ENCODE measurements at regions not wholly inside any gene's neighbourhood (a gene's known extent, or its start where the extent isn't known, plus 50 kb on each side); places are given as distances from the start of the nearest gene placed in this dataset.

- Histone ChIP-seq H3K9ac (ENCODE audit: low read depth in 2 of 2, low read length in 2 of 2) (no peak overlapping the region), H3K4me1 (no peaks in the 10 kb centered on the region), H3K4me3 (no peak overlapping the region), H3K27me3 (no peaks in the 10 kb centered on the region), H3K9me3 (no peaks in the 10 kb centered on the region), H3K27ac (no peak overlapping the region), H3K36me3 (no peaks in the 10 kb centered on the region)
- no peak for DNase-seq
- TF ChIP-seq CTCF (IDR thresholded peaks at IDR 0.05): no peak
- intact Hi-C loops (cut with DNase I): no loop called here
Observed at GRCh38 chr16:63453261-63453660, 1417.0 kb upstream of the CDH8 start.

- Histone ChIP-seq H3K27me3 (no peaks in the 10 kb centered on the region), H3K36me3 (no peaks in the 10 kb centered on the region), H3K4me3 (no peak overlapping the region), H3K27ac (no peak overlapping the region), H3K9me3 (no peaks in the 10 kb centered on the region), H3K9ac (ENCODE audit: low read depth in 2 of 2, low read length in 2 of 2) (no peak overlapping the region), H3K4me1 (no peaks in the 10 kb centered on the region)
- no peak for TF ChIP-seq CTCF (IDR thresholded peaks at IDR 0.05)
- no peak for DNase-seq
- intact Hi-C loops (cut with DNase I): no loop called here
Observed at GRCh38 chr16:63447121-63447520, 1410.9 kb upstream of the CDH8 start.

- no peak overlapping the region for H3K4me3 ChIP-seq
- H3K36me3 ChIP-seq: no peaks in the 10 kb centered on the region
- no peaks in the 10 kb centered on the region for H3K9me3 ChIP-seq
- no peaks in the 10 kb centered on the region for H3K4me1 ChIP-seq
- no peak for DNase-seq
- TF ChIP-seq CTCF (IDR thresholded peaks at IDR 0.05): no peak
- intact Hi-C loops (cut with DNase I): no loop called here
- no peaks in the 10 kb centered on the region for H3K27me3 ChIP-seq
- H3K9ac ChIP-seq (ENCODE audit: low read depth in 2 of 2, low read length in 2 of 2): no peak overlapping the region
- no peak overlapping the region for H3K27ac ChIP-seq
Observed at GRCh38 chr16:63442246-63442645, 1406.0 kb upstream of the CDH8 start.

DNA sequence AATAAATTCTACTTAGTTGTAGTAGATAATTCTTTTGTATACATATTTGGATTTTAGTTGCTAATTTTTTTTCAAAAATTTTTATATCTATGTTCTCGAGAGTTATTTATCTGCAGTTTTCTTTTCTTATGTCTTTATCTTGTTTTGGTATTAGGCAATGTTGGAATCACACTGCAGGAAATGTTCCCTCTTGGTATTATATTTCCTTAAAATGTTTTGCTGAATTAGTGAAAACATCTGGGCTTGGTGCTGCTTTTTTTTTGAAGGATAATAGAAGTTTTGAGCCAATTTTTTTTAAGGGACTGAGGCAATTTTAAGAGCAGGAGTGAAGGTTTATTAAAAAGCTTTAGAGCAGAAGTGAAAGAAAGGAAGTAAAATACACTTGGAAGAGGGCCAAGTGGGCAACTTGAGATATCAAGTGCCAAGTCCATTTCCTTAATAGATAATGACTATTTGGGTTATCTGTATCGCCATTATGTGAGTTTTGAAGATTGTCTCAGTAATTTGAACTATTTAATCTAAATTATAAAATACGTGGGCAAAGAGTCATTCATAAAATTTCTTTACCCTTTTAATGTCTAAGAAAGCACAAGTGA, 1390.1 kb upstream of the CDH8 start:
- H3K9ac ChIP-seq (ENCODE audit: low read depth in 2 of 2, low read length in 2 of 2): no peak overlapping the region
- no peak overlapping the region for H3K4me3 ChIP-seq
- H3K27me3 ChIP-seq: no peaks in the 10 kb centered on the region
- H3K4me1 ChIP-seq: no peaks in the 10 kb centered on the region
- no peaks in the 10 kb centered on the region for H3K9me3 ChIP-seq
- H3K27ac ChIP-seq: no peak overlapping the region
- no peak for DNase-seq
- H3K36me3 ChIP-seq: no peaks in the 10 kb centered on the region
- intact Hi-C loops (cut with DNase I): no loop called here
- TF ChIP-seq CTCF (IDR thresholded peaks at IDR 0.05): no peak

DNA sequence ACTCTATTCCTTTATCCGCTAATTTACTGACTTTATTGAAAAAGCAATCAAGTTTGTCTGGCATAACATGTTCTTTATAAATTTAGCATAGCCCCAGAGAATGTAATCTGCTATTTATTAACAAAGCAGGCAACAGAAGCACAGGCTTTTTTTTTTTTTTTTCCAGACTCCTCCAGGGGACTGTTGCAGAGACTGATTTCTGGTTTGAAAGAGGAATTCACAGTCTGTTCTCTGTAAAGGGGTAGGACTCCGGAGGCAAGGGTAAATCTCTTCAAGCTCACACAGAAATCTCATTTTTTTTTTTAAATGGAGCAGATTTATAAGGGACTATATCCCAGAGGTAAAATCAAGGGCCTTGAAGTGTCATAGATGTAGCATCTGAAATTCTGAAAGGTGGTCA, 1386.5 kb upstream of the CDH8 start:
- no peak overlapping the region for H3K27ac ChIP-seq
- intact Hi-C loops (cut with DNase I): no loop called here
- H3K9me3 ChIP-seq: no peaks in the 10 kb centered on the region
- no peaks in the 10 kb centered on the region for H3K4me1 ChIP-seq
- TF ChIP-seq CTCF (IDR thresholded peaks at IDR 0.05): no peak
- no peaks in the 10 kb centered on the region for H3K27me3 ChIP-seq
- no peak for DNase-seq
- no peak overlapping the region for H3K9ac ChIP-seq (ENCODE audit: low read depth in 2 of 2, low read length in 2 of 2)
- no peaks in the 10 kb centered on the region for H3K36me3 ChIP-seq
- no peak overlapping the region for H3K4me3 ChIP-seq

Data from colonic mucosa (tissue), 4 donors.